OCI-LY7 (cell line): ENCODE measurements at regions not wholly inside any gene's neighbourhood (a gene's known extent, or its start where the extent isn't known, plus 50 kb on each side); places are given as distances from the start of the nearest gene placed in this dataset.

Source experiments
- BruUV-seq: library from RNA; stranded (reverse); fragments of 400-500 nt; replicated peaks from 2 replicates; lab custom pipeline; 2021; lab: Mats Ljungman, UMichigan
- CTCF ChIA-PET: fragments of 300-600 bp; sonication (Branson Sonifier 250); formaldehyde crosslinking; loops from one replicate; lab custom pipeline; 2022; ENCODE audit warnings: antibody characterized with exemption; ENCODE audit not compliant: unreplicated experiment; lab: Charles Lee
- POLR2A ChIA-PET: fragments of 300-600 bp; sonication (Branson Sonifier 250); formaldehyde crosslinking; loops from one replicate; lab custom pipeline; 2022; ENCODE audit warnings: antibody characterized with exemption; lab: Charles Lee
- DNase-seq: peaks from one replicate; pipeline ENCODE4 v3.0.0-alpha.2; 2015; ENCODE audit warnings: low spot score
- H2AFZ ChIP-seq: fragments of 200-600 bp; sonication (generic), shearing (Covaris generic); 2 replicates; pipeline ENCODE4 v1.6.1; 2014; ENCODE audit warnings: mild to moderate bottlenecking, antibody characterized with exemption, low read length, moderate library complexity
- H3K27ac ChIP-seq: fragments of 200-600 bp; sonication (generic); 2 replicates; pipeline ENCODE4 v1.5.1; 2014; ENCODE audit warnings: mixed run types, low read depth, mild to moderate bottlenecking, moderate library complexity, low read length, inconsistent platforms; ENCODE audit not compliant: poor library complexity, severe bottlenecking
- H3K36me3 ChIP-seq: fragments of 200-600 bp; sonication (generic); 2 replicates; pipeline ENCODE4 v1.6.1; 2014; ENCODE audit warnings: mild to moderate bottlenecking, antibody characterized with exemption, low read length, moderate library complexity, mixed read lengths; ENCODE audit not compliant: insufficient read depth
- H3K4me1 ChIP-seq: fragments of 200-600 bp; sonication (generic); 2 replicates; pipeline ENCODE4 v1.5.1; 2014; ENCODE audit warnings: mild to moderate bottlenecking, low read length; ENCODE audit not compliant: insufficient read depth, poor library complexity, severe bottlenecking
- H3K4me2 ChIP-seq: fragments of 200-600 bp; sonication (generic); 2 replicates; pipeline ENCODE4 v1.6.1; 2014; ENCODE audit warnings: mild to moderate bottlenecking, low read length
- H3K4me3 ChIP-seq: fragments of 200-600 bp; sonication (generic); 2 replicates; pipeline ENCODE4 v1.5.1; 2014; ENCODE audit warnings: mild to moderate bottlenecking, low read depth, low read length; ENCODE audit not compliant: poor library complexity, severe bottlenecking
- H3K79me2 ChIP-seq: fragments of 200-600 bp; sonication (generic); 2 replicates; pipeline ENCODE4 v1.6.1; 2016; ENCODE audit warnings: low read depth, mild to moderate bottlenecking, low read length, moderate library complexity, mixed read lengths; ENCODE audit not compliant: insufficient read depth
- H3K9me2 ChIP-seq: fragments of 200-600 bp; sonication (generic); 2 replicates; pipeline ENCODE4 v1.6.1; 2016; ENCODE audit warnings: mild to moderate bottlenecking, low read length, mixed read lengths; ENCODE audit not compliant: insufficient read depth
- H3K9me3 ChIP-seq: fragments of 200-600 bp; sonication (generic); 2 replicates; pipeline ENCODE4 v1.6.1; 2014; ENCODE audit warnings: mild to moderate bottlenecking, mixed run types, low read length, mixed read lengths
- H4K20me1 ChIP-seq: fragments of 200-600 bp; sonication (generic); 2 replicates; pipeline ENCODE4 v1.6.1; 2014; ENCODE audit warnings: mild to moderate bottlenecking, antibody characterized with exemption, low read length, moderate library complexity, mixed read lengths; ENCODE audit not compliant: insufficient read depth
- CTCF ChIP-seq: fragments of 200-600 bp; sonication (generic); conservative IDR thresholded peaks from 2 replicates; pipeline ENCODE4 v1.5.1; 2014; ENCODE audit warnings: mild to moderate bottlenecking, antibody characterized with exemption, low read length, moderate library complexity, mixed read lengths
- EZH2phosphoT487 ChIP-seq: fragments of 200-600 bp; sonication (generic); IDR thresholded peaks from 2 replicates; pipeline ENCODE4 v1.6.1; 2018; ENCODE audit warnings: low read depth, borderline replicate concordance, mild to moderate bottlenecking, mixed run types, antibody characterized with exemption, low read length, moderate library complexity, mixed read lengths
- intact Hi-C: fragments of 100-400 bp; cut with micrococcal nuclease; formaldehyde crosslinking; loops from one replicate; pipeline ENCODE4 v1.10.0; 2022; ENCODE audit not compliant: unreplicated experiment

- Histone ChIP-seq H3K27ac (no peak overlapping the region), H2AFZ (no peak overlapping the region), H3K4me3 (no peak overlapping the region), H3K36me3 (no peaks in the 10 kb centered on the region), H3K79me2 (no peaks in the 10 kb centered on the region), H3K9me3 (no peaks in the 10 kb centered on the region), H3K4me1 (peaks cover 4% of the 10 kb centered on the region), H3K4me2 (no peak overlapping the region), H3K9me2 (no peaks in the 10 kb centered on the region), H4K20me1 (no peaks in the 10 kb centered on the region)
- BruUV-seq = no TSS peak
- TF ChIP-seq EZH2phosphoT487 (no peak), CTCF (no peak)
- intact Hi-C loops = no loop called here
- no peak for DNase-seq
- ChIA-PET POLR2A (no interaction called here), CTCF (interaction anchor here (0.6 kb wide), 1 partner anchor 22 kb away, joined by 3 read pairs; no protein-coding TSS in a partner anchor)
These were observed 106.5 kb upstream of the SIMC1 start for GRCh38 chr5:176131771-176132170.

GRCh38 chr5:176132471-176133288 is 105.5 kb upstream of the SIMC1 start:
- CTCF ChIA-PET = no interaction called here
- DNase-seq = no peak

More at GRCh38 chr5:176132471-176133288, 105.5 kb upstream of the SIMC1 start:
- no peak overlapping the region for H3K4me2 ChIP-seq
- intact Hi-C loops = no loop called here
- peaks cover 4% of the 10 kb centered on the region for H3K4me1 ChIP-seq
- no peak overlapping the region for H3K27ac ChIP-seq
- H3K4me3 ChIP-seq = no peak overlapping the region
- POLR2A ChIA-PET = no interaction called here
- H3K9me2 ChIP-seq = no peaks in the 10 kb centered on the region
- TF ChIP-seq EZH2phosphoT487 = no peak
- no peak for TF ChIP-seq CTCF
- H2AFZ ChIP-seq = no peak overlapping the region
- H3K79me2 ChIP-seq = no peaks in the 10 kb centered on the region
- H3K9me3 ChIP-seq = no peaks in the 10 kb centered on the region
- no peaks in the 10 kb centered on the region for H3K36me3 ChIP-seq
- H4K20me1 ChIP-seq = no peaks in the 10 kb centered on the region
- no TSS peak for BruUV-seq
